ENCODE measurements at regions not wholly inside any gene's neighbourhood (a gene's known extent, or its start where the extent isn't known, plus 50 kb on each side); places are given as distances from the start of the nearest gene placed in this dataset.

- no peaks in the 10 kb centered on the region for H3K9me3 ChIP-seq
- TF ChIP-seq CTCF (IDR thresholded peaks at IDR 0.05) = no peak
- H3K27me3 ChIP-seq (ENCODE audit: low read depth) = no peaks in the 10 kb centered on the region
- intact Hi-C loops (cut with DNase I) = no loop called here
- no peak for DNase-seq
- H3K4me3 ChIP-seq = no peak overlapping the region
- H3K4me1 ChIP-seq = no peaks in the 10 kb centered on the region
- H3K27ac ChIP-seq = no peak overlapping the region
- ATAC-seq = no peak
- no peaks in the 10 kb centered on the region for H3K36me3 ChIP-seq
These were observed 413.2 kb upstream of the LRATD1 start for GRCh38 chr2:14219306-14219705.

- no peaks in the 10 kb centered on the region for H3K36me3 ChIP-seq
- no peak overlapping the region for H3K27ac ChIP-seq
- H3K4me1 ChIP-seq = no peaks in the 10 kb centered on the region
- H3K9me3 ChIP-seq = no peaks in the 10 kb centered on the region
- H3K27me3 ChIP-seq (ENCODE audit: low read depth) = no peaks in the 10 kb centered on the region
- DNase-seq (no peak), ATAC-seq (no peak)
- intact Hi-C loops (cut with DNase I) = no loop called here
- no peak overlapping the region for H3K4me3 ChIP-seq
- no peak for TF ChIP-seq CTCF (IDR thresholded peaks at IDR 0.05)
These were observed 412.4 kb upstream of the LRATD1 start for GRCh38 chr2:14220101-14220500.

GRCh38 chr2:14221466-14221865 is 411.1 kb upstream of the LRATD1 start:
- H3K27me3 ChIP-seq (ENCODE audit: low read depth) = no peaks in the 10 kb centered on the region
- no peak for TF ChIP-seq CTCF (IDR thresholded peaks at IDR 0.05)
- ATAC-seq (no peak), DNase-seq (no peak)
- H3K4me3 ChIP-seq = no peak overlapping the region
- H3K9me3 ChIP-seq = no peaks in the 10 kb centered on the region
- no peaks in the 10 kb centered on the region for H3K36me3 ChIP-seq
- intact Hi-C loops (cut with DNase I) = no loop called here
- no peaks in the 10 kb centered on the region for H3K4me1 ChIP-seq
- H3K27ac ChIP-seq = no peak overlapping the region

GRCh38 chr2:14223576-14223975 is 408.9 kb upstream of the LRATD1 start:
- no peak overlapping the region for H3K27ac ChIP-seq
- no peaks in the 10 kb centered on the region for H3K9me3 ChIP-seq
- H3K4me1 ChIP-seq = no peaks in the 10 kb centered on the region
- no peaks in the 10 kb centered on the region for H3K27me3 ChIP-seq (ENCODE audit: low read depth)
- H3K36me3 ChIP-seq = no peaks in the 10 kb centered on the region
- DNase-seq = no peak
- ATAC-seq = no peak
- intact Hi-C loops (cut with DNase I) = no loop called here
- H3K4me3 ChIP-seq = no peak overlapping the region
- no peak for TF ChIP-seq CTCF (IDR thresholded peaks at IDR 0.05)

- no peak overlapping the region for H3K27ac ChIP-seq
- no peaks in the 10 kb centered on the region for H3K9me3 ChIP-seq
- H3K36me3 ChIP-seq = no peaks in the 10 kb centered on the region
- H3K27me3 ChIP-seq (ENCODE audit: low read depth) = no peaks in the 10 kb centered on the region
- TF ChIP-seq CTCF (IDR thresholded peaks at IDR 0.05) = no peak
- intact Hi-C loops (cut with DNase I) = no loop called here
- H3K4me1 ChIP-seq = no peaks in the 10 kb centered on the region
- DNase-seq = no peak
- no peak for ATAC-seq
- H3K4me3 ChIP-seq = no peak overlapping the region
These were observed 401.1 kb upstream of the LRATD1 start for GRCh38 chr2:14231391-14231898.

GRCh38 chr2:14232217-14232616 is 400.3 kb upstream of the LRATD1 start:
- Histone ChIP-seq H3K4me1 (no peaks in the 10 kb centered on the region), H3K27me3 (ENCODE audit: low read depth) (no peaks in the 10 kb centered on the region), H3K4me3 (no peak overlapping the region), H3K9me3 (no peaks in the 10 kb centered on the region), H3K27ac (no peak overlapping the region), H3K36me3 (no peaks in the 10 kb centered on the region)
- no peak for DNase-seq
- intact Hi-C loops (cut with DNase I) = no loop called here
- ATAC-seq = no peak
- no peak for TF ChIP-seq CTCF (IDR thresholded peaks at IDR 0.05)

All from lower lobe of right lung (tissue), 2 donors.